Fibroblast of pulmonary artery (primary cell): ENCODE measurements at regions not wholly inside any gene's neighbourhood (a gene's known extent, or its start where the extent isn't known, plus 50 kb on each side); places are given as distances from the start of the nearest gene placed in this dataset.

ENCODE experiments used
- DNase-seq: peaks from one replicate; pipeline ENCODE4 v3.0.0-alpha.2; 2010; ENCODE audit warnings: low read depth
- H3K4me3 ChIP-seq: replicated peaks from 2 replicates; pipeline ENCODE4 v1.5.1; 2011; ENCODE audit warnings: low read depth, mild to moderate bottlenecking, control low read depth, low read length, moderate library complexity
- CTCF ChIP-seq: IDR thresholded peaks from 2 replicates; pipeline ENCODE4 v1.5.1; 2011; ENCODE audit warnings: mild to moderate bottlenecking, control low read depth, low read length, inconsistent platforms; ENCODE audit errors: missing control alignments

GRCh38 chr3:118785415-118785814 is 249.2 kb downstream of the IGSF11 start:
- no peak overlapping the region for H3K4me3 ChIP-seq
- no peak for DNase-seq
- TF ChIP-seq CTCF = no peak

- H3K4me3 ChIP-seq = no peak overlapping the region
- no peak for DNase-seq
- TF ChIP-seq CTCF = no peak
These were observed 243.4 kb downstream of the IGSF11 start for GRCh38 chr3:118791246-118791645.

GRCh38 chr3:118792191-118792590 is 242.5 kb downstream of the IGSF11 start:
- TF ChIP-seq CTCF = no peak
- DNase-seq = no peak
- H3K4me3 ChIP-seq = no peak overlapping the region

DNA sequence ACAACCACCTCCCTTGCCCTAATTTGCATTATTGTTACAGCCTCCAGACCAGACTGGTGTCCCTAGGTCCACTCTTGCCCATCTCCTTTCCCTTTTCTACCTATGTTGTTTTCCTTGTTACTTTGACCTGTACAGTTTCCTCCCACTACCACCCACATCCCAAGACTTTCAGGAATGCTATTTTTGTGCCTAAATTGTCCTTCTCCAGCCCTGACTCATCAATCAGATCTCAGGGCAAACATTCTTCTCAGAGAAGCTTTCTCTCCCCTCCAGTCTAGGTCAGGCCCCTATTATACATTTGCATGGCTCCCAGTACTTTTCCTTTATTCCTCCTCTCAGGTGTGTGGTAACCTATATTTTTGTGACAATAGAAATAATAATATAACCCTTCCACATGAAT is 241.5 kb downstream of the IGSF11 start:
- DNase-seq = no peak
- TF ChIP-seq CTCF = no peak
- H3K4me3 ChIP-seq = no peak overlapping the region

DNA sequence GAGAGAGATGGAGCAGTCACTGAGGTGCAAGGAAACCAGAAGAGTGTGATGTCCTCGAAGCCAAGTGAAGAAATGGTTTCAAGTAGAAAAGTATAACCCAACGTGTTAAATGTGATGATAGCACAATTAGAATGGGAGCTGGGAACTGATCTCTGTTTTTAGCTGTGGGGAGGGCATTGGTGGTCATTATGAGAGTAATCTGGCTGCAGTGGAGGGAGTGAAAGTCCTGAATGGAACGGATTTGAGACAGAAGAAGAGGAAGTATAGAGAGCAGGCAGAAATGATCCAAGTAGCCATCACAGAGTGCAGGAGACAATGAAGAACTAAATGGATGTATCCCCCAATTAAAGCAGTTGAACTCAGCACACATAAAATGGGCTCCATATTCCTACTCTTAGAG is 235.3 kb downstream of the IGSF11 start:
- no peak overlapping the region for H3K4me3 ChIP-seq
- no peak for TF ChIP-seq CTCF
- no peak for DNase-seq

- no peak overlapping the region for H3K4me3 ChIP-seq
- no peak for TF ChIP-seq CTCF
- DNase-seq = no peak
These were observed 232.7 kb downstream of the IGSF11 start for GRCh38 chr3:118801899-118802298.

DNA sequence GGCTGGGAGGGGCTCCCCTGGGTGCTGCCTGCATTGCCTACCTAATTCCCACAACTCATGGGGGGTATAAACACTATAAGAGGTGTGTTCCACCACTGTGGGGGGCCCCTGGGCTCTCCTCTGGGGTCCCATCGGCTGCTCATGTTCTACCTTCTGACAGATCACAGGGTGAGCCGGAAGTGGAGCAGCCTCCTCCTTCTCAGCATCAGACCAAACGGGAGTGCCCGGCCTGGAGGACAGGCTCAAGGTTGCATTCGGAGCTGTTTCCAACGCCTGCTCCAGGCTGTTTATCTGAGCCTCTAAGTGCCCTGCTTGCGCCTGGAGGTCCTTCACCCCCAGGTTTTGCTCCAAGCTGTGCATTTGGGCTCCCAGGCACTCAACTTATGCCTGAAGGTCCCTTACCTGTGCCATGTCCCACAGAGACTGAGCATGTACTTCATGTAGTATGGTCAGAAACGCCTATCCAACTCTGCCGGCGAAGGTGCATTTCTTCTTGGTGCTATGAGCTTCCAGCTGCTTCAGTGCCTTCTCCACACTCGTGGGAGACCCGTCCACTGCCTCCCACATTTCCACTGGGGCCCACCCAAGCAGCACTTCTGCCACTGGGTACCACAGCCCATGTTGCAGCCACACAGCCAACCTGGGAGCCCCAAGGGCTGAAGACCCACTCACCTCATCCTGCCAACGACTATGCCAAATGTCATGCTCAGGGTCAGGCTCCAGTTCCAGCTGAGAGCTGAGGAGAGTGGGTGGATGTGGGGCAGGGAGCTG is 232.1 kb downstream of the IGSF11 start:
- TF ChIP-seq CTCF = no peak
- no peak for DNase-seq
- no peak overlapping the region for H3K4me3 ChIP-seq
